LoVo (cell line): ENCODE measurements at regions not wholly inside any gene's neighbourhood (a gene's known extent, or its start where the extent isn't known, plus 50 kb on each side); places are given as distances from the start of the nearest gene placed in this dataset.

Source experiments
- DNase-seq: peaks from one replicate; pipeline ENCODE4 v3.0.0-alpha.2; 2016; ENCODE audit warnings: low spot score

DNA sequence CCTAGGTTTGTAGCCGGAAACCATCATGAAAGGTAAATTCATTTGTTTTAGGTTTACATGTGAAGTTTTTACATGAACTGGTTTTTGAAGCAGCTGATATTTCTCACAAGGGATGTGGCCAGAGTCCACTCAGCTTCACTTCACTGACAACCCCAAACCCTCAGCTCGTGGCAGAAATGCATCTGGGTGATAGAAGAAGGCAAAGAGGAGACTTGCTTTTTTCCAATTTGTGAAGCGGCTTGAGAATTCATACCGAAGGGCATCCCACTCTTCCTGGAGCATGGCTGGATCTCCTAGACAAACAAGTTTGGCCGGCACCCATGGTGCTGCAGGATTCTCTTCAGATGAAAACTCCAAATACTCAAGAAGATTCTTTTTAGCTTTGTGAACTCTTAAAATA, 392.8 kb upstream of the CNR1 start:
- no peak for DNase-seq

DNA sequence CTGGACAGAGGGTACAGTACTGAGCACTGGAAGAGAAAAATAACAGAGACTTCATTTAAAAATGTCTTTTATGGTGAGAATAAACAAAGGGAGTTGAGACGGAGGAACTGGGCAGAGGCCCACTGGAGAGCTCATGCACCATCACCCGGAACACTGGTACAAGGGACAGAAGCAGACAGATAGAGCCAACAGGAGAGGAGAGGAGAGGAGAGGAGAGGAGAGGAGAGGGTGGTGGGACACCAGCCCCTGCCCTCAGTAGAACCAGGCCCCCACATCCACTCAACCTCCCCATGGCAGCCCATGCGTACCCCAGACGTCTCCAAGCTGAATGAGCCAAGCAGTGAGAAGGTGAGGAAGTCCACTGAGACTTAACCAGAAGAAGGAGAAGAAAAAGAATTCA, 390.5 kb upstream of the CNR1 start:
- no peak for DNase-seq

DNA sequence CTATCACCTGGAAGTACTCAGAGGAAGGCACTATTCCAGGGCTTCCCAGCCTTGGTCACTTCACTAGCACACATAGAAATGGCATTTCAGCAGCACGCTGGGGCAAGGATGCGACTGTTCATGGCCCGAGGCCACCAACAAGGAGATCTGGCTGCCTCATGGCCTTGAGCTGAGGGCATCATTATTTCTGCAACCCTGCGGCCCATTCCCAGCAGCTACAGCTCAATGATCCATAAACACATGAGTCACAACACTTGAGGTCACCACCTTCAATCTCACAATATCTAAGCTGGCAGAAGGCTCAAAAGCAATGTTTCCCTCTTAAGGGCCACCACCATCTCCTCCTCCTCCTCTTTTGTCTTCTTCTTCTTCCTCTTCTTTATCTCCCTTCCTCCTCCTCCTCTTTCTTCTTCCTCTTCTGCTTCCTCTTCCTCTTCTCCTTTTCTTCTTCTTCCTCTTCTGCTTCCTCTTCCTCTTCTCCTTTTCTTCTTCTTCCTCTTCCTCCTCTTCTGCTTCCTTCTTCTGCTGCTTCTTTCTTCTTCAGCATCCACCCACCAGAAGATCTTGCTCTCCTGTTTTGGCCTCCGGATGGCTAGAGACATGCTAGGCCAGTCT, 382.9 kb upstream of the CNR1 start:
- DNase-seq, result no peak

DNA sequence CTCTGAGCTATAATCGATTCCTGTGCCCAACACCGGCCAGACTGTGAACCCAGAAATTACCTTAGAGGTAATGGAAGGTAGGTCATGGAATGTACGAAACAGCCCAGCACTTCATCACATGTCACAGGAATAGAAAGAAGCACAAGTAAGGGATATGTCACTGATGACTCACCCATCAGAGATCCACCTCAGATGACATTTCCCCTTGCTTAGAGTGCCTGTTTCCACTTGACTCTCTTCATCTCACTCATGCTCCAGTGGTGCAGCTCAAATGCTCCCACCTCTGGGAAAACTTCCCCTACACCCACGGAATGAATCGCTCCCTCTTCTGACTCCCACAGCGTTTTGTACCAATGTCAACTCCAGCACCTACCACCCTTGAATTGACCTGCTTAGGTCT, 381.6 kb upstream of the CNR1 start:
- DNase-seq, result no peak

- no peak for DNase-seq
Measured at GRCh38 chr6:88545991-88546390, 379.8 kb upstream of the CNR1 start.

GRCh38 chr6:88544986-88545612, 379.0 kb upstream of the CNR1 start:
- DNase-seq, result no peak

DNA sequence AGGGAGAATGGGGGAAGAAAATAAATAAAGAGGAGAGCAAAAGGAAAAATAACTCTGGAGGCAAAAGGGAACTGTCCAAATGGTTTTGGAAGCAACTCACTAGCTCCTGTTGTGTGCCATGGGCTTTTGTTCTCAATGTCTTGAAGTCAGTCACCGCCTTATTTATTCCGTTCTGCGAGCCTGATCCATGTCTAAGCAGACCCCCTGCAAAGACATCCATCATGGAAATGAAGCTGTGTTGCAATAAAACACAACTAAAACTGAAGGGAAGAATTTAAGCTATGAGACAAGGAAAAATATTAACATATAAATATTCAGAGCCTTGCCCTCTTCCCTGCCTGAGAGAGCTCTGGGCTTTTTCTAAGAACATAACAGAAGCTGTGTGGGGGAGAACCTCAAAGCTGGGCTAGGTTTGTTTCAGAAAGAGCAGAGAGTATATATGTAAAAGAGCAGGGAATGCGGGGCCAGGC, 373.2 kb upstream of the CNR1 start:
- DNase-seq, result no peak

DNA sequence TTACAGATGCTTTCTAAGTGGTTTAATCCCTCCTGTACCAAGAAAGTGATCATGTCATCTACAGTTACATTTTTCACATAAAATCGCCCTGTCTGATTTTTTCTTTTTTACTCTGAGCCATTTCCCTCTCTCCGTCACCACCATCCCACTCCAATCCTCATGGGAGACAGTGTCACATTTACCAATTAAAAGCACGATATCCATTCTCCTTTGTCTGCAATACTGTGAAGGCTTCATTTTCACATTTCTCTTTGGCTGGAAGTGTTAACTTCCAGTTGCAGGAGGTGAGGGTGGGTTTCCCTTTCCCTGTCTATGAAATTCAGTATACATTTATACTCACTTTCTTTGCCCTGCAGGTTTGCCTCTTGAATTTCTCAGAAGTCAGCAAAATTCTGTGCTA, 372.7 kb upstream of the CNR1 start:
- no peak for DNase-seq

GRCh38 chr6:88538130-88538706, 372.1 kb upstream of the CNR1 start:
- DNase-seq, result no peak

GRCh38 chr6:88536071-88536625, 370.0 kb upstream of the CNR1 start:
- no peak for DNase-seq

GRCh38 chr6:88535306-88535705, 369.2 kb upstream of the CNR1 start:
- no peak for DNase-seq

GRCh38 chr6:88532241-88532860, 366.2 kb upstream of the CNR1 start:
- DNase-seq, result no peak

GRCh38 chr6:88529726-88530125, 363.6 kb upstream of the CNR1 start:
- no peak for DNase-seq

DNA sequence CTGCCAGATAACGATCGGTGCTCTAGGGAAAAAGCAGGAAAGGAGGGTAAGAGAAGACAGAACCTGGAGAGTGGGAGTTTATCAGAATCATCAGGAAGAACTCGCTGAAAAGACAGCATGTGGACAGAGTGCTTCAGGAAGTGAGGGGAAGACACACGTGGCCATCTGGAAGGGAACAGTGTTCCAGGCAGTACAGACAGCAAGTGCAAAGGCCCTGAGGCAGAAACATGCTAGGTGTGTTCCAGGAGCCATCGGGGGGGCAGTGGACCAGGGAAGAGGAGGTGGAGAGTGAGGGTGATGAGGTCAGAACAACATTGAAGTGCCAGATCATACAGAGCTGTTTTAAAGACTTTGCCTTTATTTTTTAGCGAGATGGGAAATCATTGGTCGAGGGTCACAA, 354.3 kb upstream of the CNR1 start:
- DNase-seq, result no peak

GRCh38 chr6:88520017-88520338, 353.8 kb upstream of the CNR1 start:
- DNase-seq, result no peak

- DNase-seq, result no peak
Measured at GRCh38 chr6:88519301-88520016, 353.3 kb upstream of the CNR1 start.

DNA sequence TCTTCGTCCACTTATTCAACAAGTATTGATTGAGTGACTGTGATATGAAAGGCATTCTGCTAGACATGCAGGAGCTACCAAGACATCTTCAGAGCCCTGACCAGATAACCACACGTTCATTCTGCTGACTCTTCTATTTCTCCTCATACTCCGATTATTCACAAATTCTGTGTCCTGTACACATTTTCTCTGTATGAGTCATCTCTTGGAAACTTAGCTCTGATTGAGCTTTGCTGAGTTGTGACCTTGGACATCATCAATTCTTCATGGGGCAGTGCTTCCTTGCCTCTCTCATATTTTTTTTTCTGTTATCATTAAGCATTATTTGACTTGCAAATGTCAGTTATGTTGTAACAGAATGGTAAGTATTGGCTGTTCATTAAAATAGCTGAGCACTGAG, 351.6 kb upstream of the CNR1 start:
- DNase-seq, result no peak

DNA sequence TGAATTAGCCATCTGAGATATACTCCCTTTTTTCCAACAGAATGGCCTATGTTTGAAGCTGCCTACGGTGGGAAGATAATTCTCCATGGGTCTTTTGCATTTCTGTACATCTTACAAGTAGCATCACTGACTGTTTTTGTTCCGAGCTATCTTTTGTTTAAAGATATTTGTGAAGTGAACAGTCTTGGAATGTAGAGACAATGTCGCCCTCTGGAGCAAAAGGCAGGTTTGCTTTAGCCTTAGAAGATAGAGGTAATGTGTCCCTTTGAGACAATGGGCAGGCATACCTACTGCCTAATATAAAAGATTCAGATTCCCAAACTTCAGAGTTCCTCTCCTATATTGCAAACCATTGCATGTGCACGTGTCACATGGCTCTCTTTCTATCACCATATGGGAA, 347.8 kb upstream of the CNR1 start:
- DNase-seq, result no peak

- no peak for DNase-seq
Measured at GRCh38 chr6:88513471-88513870, 347.3 kb upstream of the CNR1 start.

DNA sequence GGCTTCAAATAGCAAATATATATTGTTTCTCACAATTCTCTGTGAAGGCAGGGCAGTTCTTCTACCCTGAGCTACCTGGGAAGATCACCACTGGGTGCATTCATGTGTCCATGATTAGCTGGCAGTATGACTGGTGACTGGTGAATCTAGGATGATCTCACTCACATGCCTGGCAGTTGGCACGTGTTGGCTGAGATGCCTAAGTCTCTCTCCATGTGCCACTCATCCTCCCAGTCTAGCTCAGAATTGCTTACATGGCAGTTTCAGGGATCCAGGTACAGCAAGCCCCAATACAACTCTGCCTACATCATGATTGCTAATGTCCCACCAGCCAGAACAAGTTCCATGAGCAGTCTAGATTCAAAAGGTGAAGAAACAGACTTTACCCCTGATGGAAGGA, 346.8 kb upstream of the CNR1 start:
- DNase-seq, result no peak

DNA sequence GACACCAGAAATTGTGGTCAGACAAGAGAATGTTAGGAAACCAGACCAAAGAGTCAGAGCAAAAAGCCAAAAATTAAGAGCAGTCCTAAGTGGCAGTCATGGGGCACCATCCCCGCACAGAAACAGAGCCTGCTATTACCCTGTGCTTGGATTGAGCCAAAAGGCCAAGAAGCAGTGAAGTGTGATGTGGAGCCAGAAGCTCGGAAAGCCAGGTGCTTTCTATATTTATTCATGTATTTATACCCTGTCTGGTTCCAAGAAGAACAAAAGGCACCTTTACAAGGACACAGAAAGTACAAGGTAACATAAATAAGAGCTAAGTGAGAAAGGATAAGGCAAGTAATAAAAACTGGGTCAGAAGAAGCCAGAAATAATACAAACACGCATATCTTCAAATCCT, 336.2 kb upstream of the CNR1 start:
- DNase-seq, result no peak

- DNase-seq, result no peak
Measured at GRCh38 chr6:88499845-88500699, 333.9 kb upstream of the CNR1 start.
